Endothelial cell of umbilical vein (primary cell): ENCODE measurements at regions not wholly inside any gene's neighbourhood (a gene's known extent, or its start where the extent isn't known, plus 50 kb on each side); places are given as distances from the start of the nearest gene placed in this dataset.

ENCODE experiments used
- BruUV-seq: library from RNA; stranded (reverse); fragments of 400-500 nt; replicated peaks from 2 replicates; lab custom pipeline; 2021; lab: Mats Ljungman, UMichigan
- CTCF ChIA-PET: fragments of 300-600, 350-600 bp; sonication (Branson Sonifier 250); formaldehyde crosslinking; loops from one replicate; lab custom pipeline; 2021; ENCODE audit warnings: antibody characterized with exemption, inconsistent platforms; lab: Charles Lee
- POLR2A ChIA-PET: fragments of 300-600, 350-600 bp; sonication (Branson Sonifier 250); formaldehyde crosslinking; loops from one replicate; lab custom pipeline; 2021; ENCODE audit warnings: antibody characterized with exemption, inconsistent platforms; lab: Charles Lee
- DNase-seq: peaks from one replicate; pipeline ENCODE4 v3.0.0-alpha.2; 2011; ENCODE audit warnings: low read depth, low spot score
- FAIRE-seq: peaks from 2 replicates; lab custom pipeline; 2011; peaks lifted over from hg19 to GRCh38; lab: Jason Lieb, UNC
- H2AFZ ChIP-seq: 2 replicates; pipeline ENCODE4 v1.6.0; 2012; ENCODE audit warnings: low read depth, low read length, control low read depth, inconsistent platforms
- H3K27ac ChIP-seq: 2 replicates; pipeline ENCODE4 v1.5.1; 2011; ENCODE audit warnings: low read depth, mild to moderate bottlenecking, control low read depth, low read length, moderate library complexity; ENCODE audit not compliant: insufficient read depth
- H3K27me3 ChIP-seq, 2 experiments: 2 replicates each; pipeline versions ENCODE4 v1.6.0 to v1.6.1; 2011; ENCODE audit warnings: low read length in 2 of 2, mixed read lengths in 1 of 2; ENCODE audit not compliant: control insufficient read depth in 2 of 2, insufficient read depth in 2 of 2
- H3K36me3 ChIP-seq, 2 experiments: 2 replicates in 1 of 2; 3 replicates in 1 of 2; pipeline ENCODE4 v1.5.1; 2011; ENCODE audit warnings: low read length in 2 of 2, mild to moderate bottlenecking in 1 of 2, moderate library complexity in 1 of 2; ENCODE audit not compliant: control insufficient read depth in 2 of 2, insufficient read depth in 2 of 2; ENCODE audit errors: extremely low read depth in 1 of 2
- H3K4me1 ChIP-seq: 3 replicates; pipeline ENCODE4 v1.5.1; 2011; ENCODE audit warnings: mild to moderate bottlenecking, low read length; ENCODE audit not compliant: control insufficient read depth, insufficient read depth; ENCODE audit errors: extremely low read depth
- H3K4me2 ChIP-seq: 2 replicates; pipeline ENCODE4 v1.6.1; 2011; ENCODE audit warnings: low read length, control low read depth, mixed read lengths; ENCODE audit not compliant: insufficient read depth
- H3K4me3 ChIP-seq, 3 experiments: fragments of 200-600 bp in 1 of 3; sonication (generic), shearing (Covaris generic) in 1 of 3; replicated peaks in 1 of 3; 2 replicates each; pipeline ENCODE4 v1.5.1; 2011 to 2016; ENCODE audit warnings: control low read depth in 3 of 3, low read length in 3 of 3, mild to moderate bottlenecking in 2 of 3, inconsistent platforms in 1 of 3, low read depth in 1 of 3, moderate library complexity in 1 of 3; ENCODE audit not compliant: insufficient read depth in 1 of 3
- H3K79me2 ChIP-seq: 2 replicates; pipeline ENCODE4 v1.6.0; 2012; ENCODE audit warnings: low read length, inconsistent platforms; ENCODE audit not compliant: control insufficient read depth, insufficient read depth
- H3K9ac ChIP-seq: replicated peaks from 2 replicates; pipeline ENCODE3; 2011; ENCODE audit warnings: low read length, control low read depth; ENCODE audit not compliant: insufficient read depth; ENCODE audit errors: extremely low read depth
- H3K9me1 ChIP-seq: replicated peaks from 3 replicates; pipeline ENCODE4 v1.6.0; 2011; ENCODE audit warnings: mild to moderate bottlenecking, low read length; ENCODE audit not compliant: control insufficient read depth, insufficient read depth; ENCODE audit errors: extremely low read depth
- H3K9me3 ChIP-seq: replicated peaks from 2 replicates; pipeline ENCODE4 v1.5.1; 2012; ENCODE audit warnings: low read length, inconsistent platforms; ENCODE audit not compliant: control insufficient read depth, insufficient read depth
- H4K20me1 ChIP-seq: replicated peaks from 2 replicates; pipeline ENCODE3; 2011; ENCODE audit warnings: mild to moderate bottlenecking, low read length; ENCODE audit not compliant: control insufficient read depth, insufficient read depth; ENCODE audit errors: extremely low read depth
- EZH2 ChIP-seq: IDR thresholded peaks from 2 replicates; pipeline ENCODE4 v1.6.1; 2012; ENCODE audit warnings: borderline replicate concordance, low read depth, mild to moderate bottlenecking, moderate library complexity, low read length, inconsistent platforms; ENCODE audit not compliant: severe bottlenecking
- FOS ChIP-seq: IDR thresholded peaks from 2 replicates; pipeline ENCODE4 v1.6.1; 2011; ENCODE audit warnings: mild to moderate bottlenecking, low read length, moderate library complexity, borderline replicate concordance; ENCODE audit not compliant: insufficient read depth
- GATA2 ChIP-seq: IDR thresholded peaks from 2 replicates; pipeline ENCODE4 v1.7.0; 2011; ENCODE audit warnings: low read depth, mild to moderate bottlenecking, moderate library complexity, mixed read lengths, low read length; ENCODE audit not compliant: insufficient read length, insufficient read depth
- JUN ChIP-seq: IDR thresholded peaks from 2 replicates; pipeline ENCODE4 v1.6.1; 2011; ENCODE audit warnings: borderline replicate concordance, low read depth; ENCODE audit not compliant: insufficient read length, insufficient read depth
- MYC ChIP-seq: IDR thresholded peaks from one replicate; pipeline ENCODE4 v1.6.1; 2011; ENCODE audit warnings: mild to moderate bottlenecking, low read depth, low read length
- POLR2A ChIP-seq: IDR thresholded peaks from 2 replicates; pipeline ENCODE4 v1.6.1; 2012; ENCODE audit warnings: low read depth, mild to moderate bottlenecking, control low read depth, low read length
- POLR2AphosphoS5 ChIP-seq: IDR thresholded peaks from 2 replicates; pipeline ENCODE4 v1.6.1; 2012; ENCODE audit warnings: low read depth, mild to moderate bottlenecking, control low read depth, low read length, moderate library complexity; ENCODE audit not compliant: insufficient read depth
- dilution Hi-C: fragments of 300-500 bp; cut with MboI; formaldehyde crosslinking; loops from one replicate; pipeline ENCODE4 v1.15.0; 2019; ENCODE audit warnings: low sequenced_read_pairs; ENCODE audit not compliant: extremely low pct_ligation_motif_present
- intact Hi-C: fragments of 100-400 bp; cut with micrococcal nuclease; formaldehyde crosslinking; loops from one replicate; pipeline ENCODE4 v1.10.0; 2022
- TF ChIP-seq, protein P1 (sequence below): IDR thresholded peaks from 2 replicates; pipeline ENCODE4 v1.6.1; 2011; ENCODE audit not compliant: insufficient read depth, insufficient read length
- TF ChIP-seq, protein P2 (sequence below), 2 donors: IDR thresholded peaks; 1 replicate in 1 of 2; 2 replicates in 1 of 2; pipeline ENCODE4 v1.5.1; 2011; ENCODE audit warnings: low read length in 2 of 2, mild to moderate bottlenecking in 2 of 2, moderate library complexity in 2 of 2, control low read depth in 1 of 2, inconsistent platforms in 1 of 2, low read depth in 1 of 2; ENCODE audit not compliant: insufficient read depth in 1 of 2; ENCODE audit errors: extremely low read depth in 1 of 2

DNA sequence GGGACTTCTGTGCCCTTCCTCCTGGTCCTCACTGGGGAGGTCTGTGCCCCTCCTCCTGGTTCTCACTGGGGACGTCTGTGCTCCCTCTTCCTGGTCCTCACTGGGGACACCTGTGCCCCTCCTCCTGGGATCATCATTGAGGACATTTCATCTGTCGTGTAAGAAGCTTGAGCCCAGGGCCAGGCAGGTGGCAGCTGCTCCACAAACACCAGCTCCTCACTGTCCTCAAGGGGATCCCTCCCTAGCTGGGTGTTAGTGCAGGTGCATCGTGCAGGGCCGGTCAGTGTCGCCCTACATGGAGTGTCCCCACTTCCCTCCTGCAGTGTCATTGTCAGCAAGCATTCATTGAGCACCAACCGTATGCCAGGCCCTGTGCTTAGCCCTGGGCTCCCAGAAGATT is 312.7 kb downstream of the PTPRU start:
- dilution Hi-C loops = no loop called here
- POLR2A ChIA-PET = no interaction called here
- Histone ChIP-seq H4K20me1 (no peaks in the 10 kb centered on the region), H3K9me1 (no peaks in the 10 kb centered on the region), H3K36me3 (no peaks in the 10 kb centered on the region), H3K4me2 (no peak overlapping the region), H2AFZ (no peak overlapping the region), H3K9me3 (no peaks in the 10 kb centered on the region), H3K79me2 (no peaks in the 10 kb centered on the region), H3K4me3 (no peak overlapping the region), H3K27ac (no peak overlapping the region), H3K4me1 (no peaks in the 10 kb centered on the region), H3K27me3 (no peaks in the 10 kb centered on the region), H3K9ac (no peak overlapping the region)
- DNase-seq (no peak), FAIRE-seq (no peak)
- CTCF ChIA-PET = no interaction called here
- TF ChIP-seq POLR2A (no peak), POLR2AphosphoS5 (no peak), JUN (no peak), FOS (no peak), GATA2 (no peak), EZH2 (no peak), MYC (no peak)
- TF ChIP-seq, protein P1, sequence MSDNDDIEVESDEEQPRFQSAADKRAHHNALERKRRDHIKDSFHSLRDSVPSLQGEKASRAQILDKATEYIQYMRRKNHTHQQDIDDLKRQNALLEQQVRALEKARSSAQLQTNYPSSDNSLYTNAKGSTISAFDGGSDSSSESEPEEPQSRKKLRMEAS = no peak
- TF ChIP-seq, protein P2, sequence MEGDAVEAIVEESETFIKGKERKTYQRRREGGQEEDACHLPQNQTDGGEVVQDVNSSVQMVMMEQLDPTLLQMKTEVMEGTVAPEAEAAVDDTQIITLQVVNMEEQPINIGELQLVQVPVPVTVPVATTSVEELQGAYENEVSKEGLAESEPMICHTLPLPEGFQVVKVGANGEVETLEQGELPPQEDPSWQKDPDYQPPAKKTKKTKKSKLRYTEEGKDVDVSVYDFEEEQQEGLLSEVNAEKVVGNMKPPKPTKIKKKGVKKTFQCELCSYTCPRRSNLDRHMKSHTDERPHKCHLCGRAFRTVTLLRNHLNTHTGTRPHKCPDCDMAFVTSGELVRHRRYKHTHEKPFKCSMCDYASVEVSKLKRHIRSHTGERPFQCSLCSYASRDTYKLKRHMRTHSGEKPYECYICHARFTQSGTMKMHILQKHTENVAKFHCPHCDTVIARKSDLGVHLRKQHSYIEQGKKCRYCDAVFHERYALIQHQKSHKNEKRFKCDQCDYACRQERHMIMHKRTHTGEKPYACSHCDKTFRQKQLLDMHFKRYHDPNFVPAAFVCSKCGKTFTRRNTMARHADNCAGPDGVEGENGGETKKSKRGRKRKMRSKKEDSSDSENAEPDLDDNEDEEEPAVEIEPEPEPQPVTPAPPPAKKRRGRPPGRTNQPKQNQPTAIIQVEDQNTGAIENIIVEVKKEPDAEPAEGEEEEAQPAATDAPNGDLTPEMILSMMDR (IDR thresholded peaks at IDR 0.05; ENCODE audit: extremely low read depth in 1 of 2, insufficient read depth in 1 of 2, low read depth in 1 of 2, low read length in 2 of 2) = no peak
- intact Hi-C loops = no loop called here
- BruUV-seq = no TSS peak
